Peyer's patch (tissue), 4 donors: ENCODE measurements at regions not wholly inside any gene's neighbourhood (a gene's known extent, or its start where the extent isn't known, plus 50 kb on each side); places are given as distances from the start of the nearest gene placed in this dataset.

Source experiments
- DNase-seq, 3 donors: peaks; one replicate each; pipeline ENCODE4 v3.0.0-alpha.2; 2017 to 2019
- H3K27ac ChIP-seq, 4 donors: fragments of 200-600 bp; sonication (generic); one replicate each; pipeline ENCODE4 v1.5.1; 2016 to 2019
- H3K27me3 ChIP-seq, 2 donors: fragments of 200-600 bp; sonication (generic); one replicate each; pipeline ENCODE4 v1.5.1; 2019
- H3K36me3 ChIP-seq, 3 donors: fragments of 200-600 bp; sonication (generic); one replicate each; pipeline ENCODE4 v1.5.1; 2016 to 2019
- H3K4me1 ChIP-seq, 4 donors: fragments of 200-600 bp; sonication (generic); one replicate each; pipeline ENCODE4 v1.5.1; 2016 to 2019
- H3K4me3 ChIP-seq, 4 donors: fragments of 200-600 bp; sonication (generic); 1 replicate in 3 of 4; 2 replicates in 1 of 4; pipeline ENCODE4 v1.5.1; 2016 to 2019; ENCODE audit warnings: mild to moderate bottlenecking in 1 of 4
- H3K9me3 ChIP-seq, 4 donors: fragments of 200-600 bp; sonication (generic); one replicate each; pipeline ENCODE4 v1.5.1; 2016 to 2019; ENCODE audit warnings: mild to moderate bottlenecking in 1 of 4
- CTCF ChIP-seq, 6 experiments: fragments of 450-650 bp in 4 of 6; fragments of 200-600 bp in 2 of 6; sonication (generic) in 1 of 6; IDR thresholded peaks; one replicate each; pipeline ENCODE4 v1.5.1; 2017 to 2019; ENCODE audit warnings: antibody characterized with exemption in 6 of 6, mild to moderate bottlenecking in 3 of 6, moderate library complexity in 1 of 6
- POLR2A ChIP-seq, 2 donors: fragments of 450-650 bp; IDR thresholded peaks; one replicate each; pipeline ENCODE4 v1.5.1; 2017; ENCODE audit warnings: antibody characterized with exemption in 2 of 2, mild to moderate bottlenecking in 2 of 2, moderate library complexity in 2 of 2

GRCh38 chr18:25724997-25725396, 365.4 kb downstream of the SS18 start:
- Histone ChIP-seq H3K27me3 (no peaks in the 10 kb centered on the region), H3K9me3 (no peaks in the 10 kb centered on the region), H3K27ac (no peak overlapping the region), H3K36me3 (no peaks in the 10 kb centered on the region), H3K4me1 (no peaks in the 10 kb centered on the region), H3K4me3 (no peak overlapping the region)
- no peak for DNase-seq
- no peak for TF ChIP-seq CTCF (IDR thresholded peaks at IDR 0.05)
- TF ChIP-seq POLR2A (IDR thresholded peaks at IDR 0.05): no peak

GRCh38 chr18:25724121-25724520, 366.3 kb downstream of the SS18 start:
- no peak for DNase-seq
- Histone ChIP-seq H3K4me3 (no peak overlapping the region), H3K27ac (no peak overlapping the region), H3K9me3 (no peaks in the 10 kb centered on the region), H3K36me3 (no peaks in the 10 kb centered on the region), H3K4me1 (no peaks in the 10 kb centered on the region), H3K27me3 (no peaks in the 10 kb centered on the region)
- no peak for TF ChIP-seq POLR2A (IDR thresholded peaks at IDR 0.05)
- no peak for TF ChIP-seq CTCF (IDR thresholded peaks at IDR 0.05)

GRCh38 chr18:25713103-25713502, 361.1 kb upstream of the ZNF521 start:
- H3K9me3 ChIP-seq: no peaks in the 10 kb centered on the region

GRCh38 chr18:25710981-25711380, 359.0 kb upstream of the ZNF521 start:
- no peaks in the 10 kb centered on the region for H3K36me3 ChIP-seq
- H3K4me1 ChIP-seq: no peaks in the 10 kb centered on the region
- no peak overlapping the region for H3K27ac ChIP-seq
- DNase-seq: no peak
- H3K4me3 ChIP-seq: no peak overlapping the region
- TF ChIP-seq CTCF (IDR thresholded peaks at IDR 0.05) (no peak), POLR2A (IDR thresholded peaks at IDR 0.05) (no peak)
- H3K9me3 ChIP-seq: no peaks in the 10 kb centered on the region
- H3K27me3 ChIP-seq: no peaks in the 10 kb centered on the region

More at GRCh38 chr18:25713103-25713502, 361.1 kb upstream of the ZNF521 start:
- H3K27ac ChIP-seq: no peak overlapping the region
- DNase-seq: no peak
- no peaks in the 10 kb centered on the region for H3K36me3 ChIP-seq
- TF ChIP-seq CTCF (IDR thresholded peaks at IDR 0.05) (no peak), POLR2A (IDR thresholded peaks at IDR 0.05) (no peak)
- no peak overlapping the region for H3K4me3 ChIP-seq
- no peaks in the 10 kb centered on the region for H3K4me1 ChIP-seq
- no peaks in the 10 kb centered on the region for H3K27me3 ChIP-seq

- Histone ChIP-seq H3K4me1 (no peaks in the 10 kb centered on the region), H3K27me3 (no peaks in the 10 kb centered on the region), H3K27ac (no peak overlapping the region), H3K9me3 (no peaks in the 10 kb centered on the region), H3K36me3 (no peaks in the 10 kb centered on the region), H3K4me3 (no peak overlapping the region)
- DNase-seq: no peak
- TF ChIP-seq CTCF (IDR thresholded peaks at IDR 0.05): no peak
- no peak for TF ChIP-seq POLR2A (IDR thresholded peaks at IDR 0.05)
Observed at GRCh38 chr18:25705650-25706049, 353.7 kb upstream of the ZNF521 start.

- Histone ChIP-seq H3K4me3 (no peak overlapping the region), H3K27ac (no peak overlapping the region), H3K36me3 (no peaks in the 10 kb centered on the region), H3K9me3 (no peaks in the 10 kb centered on the region), H3K4me1 (no peaks in the 10 kb centered on the region), H3K27me3 (no peaks in the 10 kb centered on the region)
- TF ChIP-seq CTCF (IDR thresholded peaks at IDR 0.05) (no peak), POLR2A (IDR thresholded peaks at IDR 0.05) (no peak)
- DNase-seq: no peak
Observed at GRCh38 chr18:25704494-25704893, 352.5 kb upstream of the ZNF521 start.
